GM12865 (cell line): ENCODE measurements at regions not wholly inside any gene's neighbourhood (a gene's known extent, or its start where the extent isn't known, plus 50 kb on each side); places are given as distances from the start of the nearest gene placed in this dataset.

Experiments
- DNase-seq: peaks from one replicate; pipeline ENCODE4 v3.0.0; 2010; ENCODE audit warnings: low read depth
- H3K4me3 ChIP-seq: 2 replicates; pipeline ENCODE4 v1.5.1; 2011; ENCODE audit warnings: mild to moderate bottlenecking, low read depth, low read length, control low read depth
- TF ChIP-seq, protein P1 (sequence below): IDR thresholded peaks from 2 replicates; pipeline ENCODE4 v1.5.1; 2011; ENCODE audit warnings: low read length, control low read depth, low read depth, inconsistent platforms; ENCODE audit not compliant: insufficient read depth; ENCODE audit errors: missing control alignments

DNA sequence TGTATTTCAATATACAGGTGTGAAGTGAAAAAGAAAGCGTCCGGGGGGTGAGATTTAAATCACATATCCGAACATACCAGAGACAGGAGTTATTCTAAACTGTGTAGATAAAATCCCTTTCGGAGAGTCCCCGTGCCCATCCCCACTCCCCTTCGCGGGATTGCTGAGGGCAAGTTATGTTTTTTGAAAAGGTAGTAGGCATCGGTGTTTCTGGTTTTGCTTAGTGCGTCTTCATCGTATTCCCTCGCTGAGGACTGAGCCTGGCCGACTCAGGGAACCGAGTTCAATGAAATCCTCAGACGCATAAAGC is 583.4 kb downstream of the ZEB2 start:
- TF ChIP-seq, protein P1, sequence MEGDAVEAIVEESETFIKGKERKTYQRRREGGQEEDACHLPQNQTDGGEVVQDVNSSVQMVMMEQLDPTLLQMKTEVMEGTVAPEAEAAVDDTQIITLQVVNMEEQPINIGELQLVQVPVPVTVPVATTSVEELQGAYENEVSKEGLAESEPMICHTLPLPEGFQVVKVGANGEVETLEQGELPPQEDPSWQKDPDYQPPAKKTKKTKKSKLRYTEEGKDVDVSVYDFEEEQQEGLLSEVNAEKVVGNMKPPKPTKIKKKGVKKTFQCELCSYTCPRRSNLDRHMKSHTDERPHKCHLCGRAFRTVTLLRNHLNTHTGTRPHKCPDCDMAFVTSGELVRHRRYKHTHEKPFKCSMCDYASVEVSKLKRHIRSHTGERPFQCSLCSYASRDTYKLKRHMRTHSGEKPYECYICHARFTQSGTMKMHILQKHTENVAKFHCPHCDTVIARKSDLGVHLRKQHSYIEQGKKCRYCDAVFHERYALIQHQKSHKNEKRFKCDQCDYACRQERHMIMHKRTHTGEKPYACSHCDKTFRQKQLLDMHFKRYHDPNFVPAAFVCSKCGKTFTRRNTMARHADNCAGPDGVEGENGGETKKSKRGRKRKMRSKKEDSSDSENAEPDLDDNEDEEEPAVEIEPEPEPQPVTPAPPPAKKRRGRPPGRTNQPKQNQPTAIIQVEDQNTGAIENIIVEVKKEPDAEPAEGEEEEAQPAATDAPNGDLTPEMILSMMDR, result no peak
- DNase-seq, result no peak
- H3K4me3 ChIP-seq, result peak overlapping the region; percentile 41

DNA sequence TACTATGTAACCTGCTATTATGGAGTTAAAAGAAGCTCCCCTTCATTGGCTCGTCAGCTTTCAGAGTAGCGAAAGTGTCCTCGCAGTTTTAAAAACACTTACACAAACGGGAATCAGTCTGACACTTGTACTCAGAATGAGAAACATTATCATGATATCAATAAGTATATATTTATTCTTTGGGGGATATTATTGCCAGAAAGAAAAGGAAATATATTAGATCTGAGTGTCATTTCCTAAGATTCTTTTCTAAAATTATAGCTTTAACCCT is 584.5 kb downstream of the ZEB2 start:
- TF ChIP-seq, protein P1, result no peak
- DNase-seq, result no peak
- no peak overlapping the region for H3K4me3 ChIP-seq

DNA sequence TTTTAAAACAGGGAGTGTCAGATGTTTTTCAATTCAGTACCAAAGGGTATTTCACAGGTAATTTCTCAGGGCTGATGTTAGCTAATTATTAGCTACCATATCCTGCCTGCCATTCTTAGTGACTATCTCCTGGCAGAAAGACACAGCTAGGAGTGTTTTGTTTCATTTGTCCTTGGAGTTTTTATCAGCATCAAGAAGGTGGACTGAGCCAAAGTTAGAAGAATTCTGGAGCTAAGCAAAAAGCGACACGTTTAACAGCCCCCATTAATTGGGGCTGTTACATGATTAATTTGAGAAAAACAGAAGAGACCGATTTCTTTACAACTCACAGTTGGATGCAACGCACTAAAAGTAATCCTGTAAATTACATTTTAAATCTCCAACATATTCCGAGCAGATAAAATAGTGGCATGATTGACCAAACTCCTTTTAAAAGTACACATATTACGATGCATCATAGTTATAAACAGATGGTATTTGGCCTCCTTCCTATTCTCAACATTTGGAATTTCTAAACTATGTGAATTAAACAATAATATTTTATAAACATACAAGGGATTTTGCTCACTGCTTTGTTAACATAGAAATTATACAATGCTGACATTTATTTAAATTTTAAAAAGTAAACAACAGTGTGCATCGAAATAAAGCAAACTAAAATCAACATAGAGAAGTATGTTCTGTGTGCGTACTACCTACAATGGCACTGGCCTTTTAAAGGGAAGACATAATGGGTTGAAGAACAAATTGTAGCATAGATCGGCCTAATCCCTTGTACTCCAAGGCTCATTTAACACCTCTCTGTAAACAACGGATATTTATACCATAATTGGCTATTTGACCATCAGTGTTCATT is 585.1 kb downstream of the ZEB2 start:
- H3K4me3 ChIP-seq, result no peak overlapping the region
- no peak for DNase-seq

DNA sequence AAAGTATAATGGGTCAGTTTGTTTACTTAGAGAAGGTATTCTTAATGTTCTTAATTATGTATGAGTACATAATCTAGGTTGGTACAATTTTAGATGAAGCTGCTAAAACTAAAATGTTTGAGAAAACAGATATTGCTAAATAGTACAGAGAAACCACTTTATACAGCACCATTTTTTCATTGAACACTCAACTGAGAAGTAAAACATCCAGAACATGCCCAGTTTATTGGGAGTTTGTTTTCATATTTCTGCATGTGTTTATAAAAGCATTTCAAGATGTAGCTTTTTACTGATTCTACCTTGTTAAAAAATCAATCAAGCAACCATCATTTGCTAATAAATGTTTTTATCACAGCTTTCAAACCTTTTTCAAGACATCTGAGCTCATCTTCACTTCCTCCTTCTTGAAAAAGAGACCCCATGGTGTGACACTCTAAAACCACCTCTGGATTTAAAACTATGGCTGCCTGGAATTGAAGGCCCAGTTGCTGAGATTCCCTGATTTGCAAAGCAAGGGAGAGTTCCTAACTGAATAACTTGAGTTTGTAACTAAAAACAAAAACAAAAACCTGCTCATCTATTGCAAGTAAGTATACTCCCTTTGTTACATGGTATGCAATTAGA is 585.9 kb downstream of the ZEB2 start:
- H3K4me3 ChIP-seq, result no peak overlapping the region
- no peak for DNase-seq
- TF ChIP-seq, protein P1, result no peak

More for the DNA sequence above, 585.1 kb downstream of the ZEB2 start:
- TF ChIP-seq, protein P1, result no peak

DNA sequence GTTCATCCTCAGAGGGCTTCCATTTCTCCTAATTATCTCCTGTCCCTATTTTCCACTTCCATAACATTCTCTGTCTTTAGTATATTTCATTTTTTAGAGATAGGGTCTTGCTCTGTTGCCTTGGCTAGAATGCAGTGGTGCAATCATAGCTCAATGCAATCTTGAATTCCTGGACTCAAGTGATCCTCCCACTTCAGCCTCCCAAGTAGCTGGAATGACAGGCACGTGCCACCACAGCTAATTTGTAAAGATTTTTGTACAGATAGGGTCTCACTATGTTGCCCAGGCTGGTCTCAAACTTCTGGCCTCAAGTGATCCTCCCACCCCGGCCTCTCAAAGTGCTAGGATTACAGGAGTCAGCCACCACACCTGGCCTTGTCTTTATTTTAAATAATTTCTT is 589.0 kb downstream of the ZEB2 start:
- no peak for DNase-seq
- TF ChIP-seq, protein P1, result no peak
- H3K4me3 ChIP-seq, result no peak overlapping the region

DNA sequence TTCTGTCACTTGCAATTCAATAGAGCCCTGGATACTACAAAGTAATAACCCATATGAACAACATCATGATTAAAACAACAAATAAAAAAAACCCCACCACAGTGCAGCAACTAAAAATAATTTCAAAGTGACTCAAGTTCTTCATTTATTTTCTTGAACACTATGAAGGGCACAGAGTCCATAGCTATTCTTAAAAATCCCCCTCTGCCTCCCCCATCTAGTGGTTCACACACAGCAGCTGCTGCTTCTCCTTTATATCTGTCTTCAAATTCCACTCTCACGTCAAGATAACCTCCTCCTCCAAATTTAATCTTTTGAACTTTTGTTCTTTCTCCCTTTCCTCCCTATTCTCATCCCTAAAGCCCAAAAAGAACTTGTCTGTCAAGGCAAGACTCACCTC is 591.3 kb downstream of the ZEB2 start:
- no peak for DNase-seq
- TF ChIP-seq, protein P1, result no peak
- H3K4me3 ChIP-seq, result no peak overlapping the region

DNA sequence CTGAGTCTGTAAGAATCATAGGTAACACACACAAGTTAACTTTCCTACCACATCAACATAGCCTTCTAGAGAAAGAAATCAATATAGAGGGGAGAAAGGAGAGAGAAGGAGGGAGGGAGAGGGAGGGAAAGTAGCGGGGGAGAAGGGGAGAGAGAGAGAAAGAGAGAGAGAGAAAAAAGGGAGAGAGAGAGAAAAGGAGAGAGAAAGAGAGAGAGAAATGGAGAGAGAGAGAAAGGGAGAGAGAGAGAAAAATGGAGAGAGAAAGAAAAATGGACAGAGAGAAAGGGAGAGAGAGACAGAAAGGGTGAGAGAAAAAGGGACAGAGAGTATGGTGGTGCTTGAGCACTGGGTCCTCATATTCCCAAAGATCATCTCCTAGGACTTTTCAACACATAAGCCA is 591.7 kb downstream of the ZEB2 start:
- H3K4me3 ChIP-seq, result no peak overlapping the region
- TF ChIP-seq, protein P1, result no peak
- DNase-seq, result no peak
